Endothelial cell of umbilical vein (primary cell): ENCODE measurements at regions not wholly inside any gene's neighbourhood (a gene's known extent, or its start where the extent isn't known, plus 50 kb on each side); places are given as distances from the start of the nearest gene placed in this dataset.

Experiments
- BruUV-seq: library from RNA; stranded (reverse); fragments of 400-500 nt; replicated peaks from 2 replicates; lab custom pipeline; 2021; lab: Mats Ljungman, UMichigan
- CTCF ChIA-PET: fragments of 300-600, 350-600 bp; sonication (Branson Sonifier 250); formaldehyde crosslinking; loops from one replicate; lab custom pipeline; 2021; ENCODE audit warnings: antibody characterized with exemption, inconsistent platforms; lab: Charles Lee
- POLR2A ChIA-PET: fragments of 300-600, 350-600 bp; sonication (Branson Sonifier 250); formaldehyde crosslinking; loops from one replicate; lab custom pipeline; 2021; ENCODE audit warnings: antibody characterized with exemption, inconsistent platforms; lab: Charles Lee
- DNase-seq: peaks from one replicate; pipeline ENCODE4 v3.0.0-alpha.2; 2011; ENCODE audit warnings: low read depth, low spot score
- FAIRE-seq: peaks from 2 replicates; lab custom pipeline; 2011; peaks lifted over from hg19 to GRCh38; lab: Jason Lieb, UNC
- H2AFZ ChIP-seq: 2 replicates; pipeline ENCODE4 v1.6.0; 2012; ENCODE audit warnings: low read depth, low read length, control low read depth, inconsistent platforms
- H3K27ac ChIP-seq: 2 replicates; pipeline ENCODE4 v1.5.1; 2011; ENCODE audit warnings: low read depth, mild to moderate bottlenecking, control low read depth, low read length, moderate library complexity; ENCODE audit not compliant: insufficient read depth
- H3K27me3 ChIP-seq, 2 experiments: 2 replicates each; pipeline versions ENCODE4 v1.6.0 to v1.6.1; 2011; ENCODE audit warnings: low read length in 2 of 2, mixed read lengths in 1 of 2; ENCODE audit not compliant: control insufficient read depth in 2 of 2, insufficient read depth in 2 of 2
- H3K36me3 ChIP-seq, 2 experiments: 2 replicates in 1 of 2; 3 replicates in 1 of 2; pipeline ENCODE4 v1.5.1; 2011; ENCODE audit warnings: low read length in 2 of 2, mild to moderate bottlenecking in 1 of 2, moderate library complexity in 1 of 2; ENCODE audit not compliant: control insufficient read depth in 2 of 2, insufficient read depth in 2 of 2; ENCODE audit errors: extremely low read depth in 1 of 2
- H3K4me1 ChIP-seq: 3 replicates; pipeline ENCODE4 v1.5.1; 2011; ENCODE audit warnings: mild to moderate bottlenecking, low read length; ENCODE audit not compliant: control insufficient read depth, insufficient read depth; ENCODE audit errors: extremely low read depth
- H3K4me2 ChIP-seq: 2 replicates; pipeline ENCODE4 v1.6.1; 2011; ENCODE audit warnings: low read length, control low read depth, mixed read lengths; ENCODE audit not compliant: insufficient read depth
- H3K4me3 ChIP-seq, 3 experiments: fragments of 200-600 bp in 1 of 3; sonication (generic), shearing (Covaris generic) in 1 of 3; replicated peaks in 1 of 3; 2 replicates each; pipeline ENCODE4 v1.5.1; 2011 to 2016; ENCODE audit warnings: control low read depth in 3 of 3, low read length in 3 of 3, mild to moderate bottlenecking in 2 of 3, inconsistent platforms in 1 of 3, low read depth in 1 of 3, moderate library complexity in 1 of 3; ENCODE audit not compliant: insufficient read depth in 1 of 3
- H3K79me2 ChIP-seq: 2 replicates; pipeline ENCODE4 v1.6.0; 2012; ENCODE audit warnings: low read length, inconsistent platforms; ENCODE audit not compliant: control insufficient read depth, insufficient read depth
- H3K9ac ChIP-seq: replicated peaks from 2 replicates; pipeline ENCODE3; 2011; ENCODE audit warnings: low read length, control low read depth; ENCODE audit not compliant: insufficient read depth; ENCODE audit errors: extremely low read depth
- H3K9me1 ChIP-seq: replicated peaks from 3 replicates; pipeline ENCODE4 v1.6.0; 2011; ENCODE audit warnings: mild to moderate bottlenecking, low read length; ENCODE audit not compliant: control insufficient read depth, insufficient read depth; ENCODE audit errors: extremely low read depth
- H3K9me3 ChIP-seq: replicated peaks from 2 replicates; pipeline ENCODE4 v1.5.1; 2012; ENCODE audit warnings: low read length, inconsistent platforms; ENCODE audit not compliant: control insufficient read depth, insufficient read depth
- H4K20me1 ChIP-seq: replicated peaks from 2 replicates; pipeline ENCODE3; 2011; ENCODE audit warnings: mild to moderate bottlenecking, low read length; ENCODE audit not compliant: control insufficient read depth, insufficient read depth; ENCODE audit errors: extremely low read depth
- CTCF ChIP-seq, 2 donors: IDR thresholded peaks; 1 replicate in 1 of 2; 2 replicates in 1 of 2; pipeline ENCODE4 v1.5.1; 2011; ENCODE audit warnings: low read length in 2 of 2, mild to moderate bottlenecking in 2 of 2, moderate library complexity in 2 of 2, control low read depth in 1 of 2, inconsistent platforms in 1 of 2, low read depth in 1 of 2; ENCODE audit not compliant: insufficient read depth in 1 of 2; ENCODE audit errors: extremely low read depth in 1 of 2
- EZH2 ChIP-seq: IDR thresholded peaks from 2 replicates; pipeline ENCODE4 v1.6.1; 2012; ENCODE audit warnings: borderline replicate concordance, low read depth, mild to moderate bottlenecking, moderate library complexity, low read length, inconsistent platforms; ENCODE audit not compliant: severe bottlenecking
- FOS ChIP-seq: IDR thresholded peaks from 2 replicates; pipeline ENCODE4 v1.6.1; 2011; ENCODE audit warnings: mild to moderate bottlenecking, low read length, moderate library complexity, borderline replicate concordance; ENCODE audit not compliant: insufficient read depth
- GATA2 ChIP-seq: IDR thresholded peaks from 2 replicates; pipeline ENCODE4 v1.7.0; 2011; ENCODE audit warnings: low read depth, mild to moderate bottlenecking, moderate library complexity, mixed read lengths, low read length; ENCODE audit not compliant: insufficient read length, insufficient read depth
- JUN ChIP-seq: IDR thresholded peaks from 2 replicates; pipeline ENCODE4 v1.6.1; 2011; ENCODE audit warnings: borderline replicate concordance, low read depth; ENCODE audit not compliant: insufficient read length, insufficient read depth
- MAX ChIP-seq: IDR thresholded peaks from 2 replicates; pipeline ENCODE4 v1.6.1; 2011; ENCODE audit not compliant: insufficient read depth, insufficient read length
- MYC ChIP-seq: IDR thresholded peaks from one replicate; pipeline ENCODE4 v1.6.1; 2011; ENCODE audit warnings: mild to moderate bottlenecking, low read depth, low read length
- POLR2A ChIP-seq: IDR thresholded peaks from 2 replicates; pipeline ENCODE4 v1.6.1; 2012; ENCODE audit warnings: low read depth, mild to moderate bottlenecking, control low read depth, low read length
- POLR2AphosphoS5 ChIP-seq: IDR thresholded peaks from 2 replicates; pipeline ENCODE4 v1.6.1; 2012; ENCODE audit warnings: low read depth, mild to moderate bottlenecking, control low read depth, low read length, moderate library complexity; ENCODE audit not compliant: insufficient read depth
- dilution Hi-C: fragments of 300-500 bp; cut with MboI; formaldehyde crosslinking; loops from one replicate; pipeline ENCODE4 v1.15.0; 2019; ENCODE audit warnings: low sequenced_read_pairs; ENCODE audit not compliant: extremely low pct_ligation_motif_present
- intact Hi-C: fragments of 100-400 bp; cut with micrococcal nuclease; formaldehyde crosslinking; loops from one replicate; pipeline ENCODE4 v1.10.0; 2022

- Histone ChIP-seq H3K9ac (no peak overlapping the region), H3K4me3 (no peak overlapping the region), H3K4me1 (no peaks in the 10 kb centered on the region), H4K20me1 (no peaks in the 10 kb centered on the region), H3K9me1 (no peaks in the 10 kb centered on the region), H3K4me2 (no peak overlapping the region), H3K27me3 (no peaks in the 10 kb centered on the region), H2AFZ (no peak overlapping the region), H3K79me2 (no peaks in the 10 kb centered on the region), H3K36me3 (no peaks in the 10 kb centered on the region), H3K9me3 (no peaks in the 10 kb centered on the region), H3K27ac (no peak overlapping the region)
- dilution Hi-C loops, result no loop called here
- FAIRE-seq (no peak), DNase-seq (no peak)
- TF ChIP-seq POLR2AphosphoS5, result no peak
- no peak for TF ChIP-seq GATA2
- TF ChIP-seq FOS, result no peak
- TF ChIP-seq EZH2, result no peak
- no peak for TF ChIP-seq MAX
- TF ChIP-seq JUN, result no peak
- no peak for TF ChIP-seq POLR2A
- TF ChIP-seq CTCF (IDR thresholded peaks at IDR 0.05; ENCODE audit: extremely low read depth in 1 of 2, insufficient read depth in 1 of 2, low read depth in 1 of 2, low read length in 2 of 2), result no peak
- TF ChIP-seq MYC, result no peak
- intact Hi-C loops, result no loop called here
- POLR2A ChIA-PET, result no interaction called here
- no TSS peak for BruUV-seq
- CTCF ChIA-PET, result no interaction called here
Measured at GRCh38 chr10:88172159-88172558, 308.7 kb downstream of the PTEN start.
